T-helper 2 cell treated with Interferon-gamma antibody and Interleukin-4, amounts not matched to agents 5 μg/mL and 100 μg/mL, for 36 hours (primary cell): ENCODE measurements at regions not wholly inside any gene's neighbourhood (a gene's known extent, or its start where the extent isn't known, plus 50 kb on each side); places are given as distances from the start of the nearest gene placed in this dataset.

Experiments used
- DNase-seq: peaks from one replicate; pipeline ENCODE4 v3.0.0; 2021; ENCODE audit warnings: low spot score
- H3K27ac Mint-ChIP-seq: one replicate; pipeline ENCODE4 v1.8.0; 2021; ENCODE audit warnings: mild to moderate bottlenecking, mixed read lengths
- H3K27me3 Mint-ChIP-seq: one replicate; pipeline ENCODE4 v1.8.0; 2021; ENCODE audit warnings: low read depth, mixed read lengths
- H3K36me3 Mint-ChIP-seq: one replicate; pipeline ENCODE4 v1.8.0; 2021; ENCODE audit warnings: low read depth, mixed read lengths
- H3K4me1 Mint-ChIP-seq: one replicate; pipeline ENCODE4 v1.8.0; 2021; ENCODE audit warnings: low read depth, mixed read lengths
- H3K4me3 Mint-ChIP-seq: one replicate; pipeline ENCODE4 v1.8.0; 2022; ENCODE audit warnings: mild to moderate bottlenecking, moderate library complexity, mixed read lengths
- H3K9me3 Mint-ChIP-seq: one replicate; pipeline ENCODE4 v1.8.0; 2021; ENCODE audit warnings: mixed read lengths

DNA sequence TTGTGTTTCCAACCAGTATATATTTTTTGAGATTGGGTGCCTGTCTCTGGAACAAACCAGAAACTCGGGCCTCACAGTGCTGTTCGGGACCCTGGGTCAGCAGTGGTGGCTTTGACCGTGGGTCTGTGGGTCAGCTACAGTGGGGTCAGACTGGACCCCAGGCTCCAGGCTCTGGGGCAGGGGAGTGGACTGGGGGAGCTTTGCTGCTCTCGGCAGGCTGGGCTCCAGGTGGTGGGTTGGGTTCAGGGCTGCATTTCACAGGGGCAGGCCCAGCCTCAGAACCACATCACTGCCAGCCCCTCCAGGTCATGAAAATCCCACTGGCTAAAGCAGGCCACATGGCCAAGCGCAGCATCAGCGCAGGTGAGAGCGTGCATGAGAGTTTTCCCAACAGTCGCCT is 1279.3 kb downstream of the BRD1 start:
- DNase-seq = no peak
- Mint-ChIP-seq H3K36me3 (no peaks in the 10 kb centered on the region), H3K27ac (no peak overlapping the region), H3K4me3 (no peak overlapping the region), H3K27me3 (no peaks in the 10 kb centered on the region), H3K9me3 (no peaks in the 10 kb centered on the region), H3K4me1 (no peaks in the 10 kb centered on the region)

- DNase-seq = no peak
- H3K36me3 Mint-ChIP-seq = no peaks in the 10 kb centered on the region
- H3K4me3 Mint-ChIP-seq = no peak overlapping the region
- H3K4me1 Mint-ChIP-seq = no peaks in the 10 kb centered on the region
- H3K27ac Mint-ChIP-seq = no peak overlapping the region
- no peaks in the 10 kb centered on the region for H3K27me3 Mint-ChIP-seq
- no peaks in the 10 kb centered on the region for H3K9me3 Mint-ChIP-seq
Observed at GRCh38 chr22:48547971-48548370, 1279.7 kb downstream of the BRD1 start.

GRCh38 chr22:48546653-48547424 is 1280.8 kb downstream of the BRD1 start:
- Mint-ChIP-seq H3K9me3 (peaks cover 10% of the 10 kb centered on the region), H3K27ac (no peak overlapping the region), H3K4me1 (no peaks in the 10 kb centered on the region), H3K27me3 (no peaks in the 10 kb centered on the region), H3K36me3 (no peaks in the 10 kb centered on the region), H3K4me3 (no peak overlapping the region)
- DNase-seq = no peak

DNA sequence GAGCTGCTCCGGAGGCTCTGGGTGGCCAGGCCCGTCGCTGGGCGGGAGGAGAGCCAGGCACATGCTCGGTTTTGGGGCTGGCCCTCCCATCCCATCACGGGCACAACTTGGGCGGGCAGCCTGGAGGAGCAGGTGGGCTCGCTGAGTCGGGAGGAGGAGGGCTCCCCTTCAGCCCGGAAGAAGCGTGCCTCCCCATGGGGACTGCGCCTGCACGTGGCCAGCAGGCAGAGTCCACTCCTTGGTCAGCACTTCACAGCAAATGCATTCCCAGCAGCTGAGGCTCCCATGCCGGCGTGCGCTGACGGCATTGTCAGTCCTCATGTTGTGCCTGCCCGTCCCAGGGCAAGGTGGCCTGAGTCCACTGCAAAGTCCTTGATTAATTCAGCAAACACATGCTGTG is 1281.7 kb downstream of the BRD1 start:
- Mint-ChIP-seq H3K27me3 (no peaks in the 10 kb centered on the region), H3K36me3 (no peaks in the 10 kb centered on the region), H3K27ac (no peak overlapping the region), H3K9me3 (peaks cover 10% of the 10 kb centered on the region), H3K4me3 (no peak overlapping the region), H3K4me1 (no peaks in the 10 kb centered on the region)
- no peak for DNase-seq

GRCh38 chr22:48541401-48542098 is 1286.1 kb downstream of the BRD1 start:
- no peak overlapping the region for H3K4me3 Mint-ChIP-seq
- no peaks in the 10 kb centered on the region for H3K4me1 Mint-ChIP-seq
- H3K36me3 Mint-ChIP-seq = no peaks in the 10 kb centered on the region
- H3K9me3 Mint-ChIP-seq = peaks cover 10% of the 10 kb centered on the region
- H3K27ac Mint-ChIP-seq = no peak overlapping the region
- DNase-seq = no peak
- H3K27me3 Mint-ChIP-seq = no peaks in the 10 kb centered on the region

DNA sequence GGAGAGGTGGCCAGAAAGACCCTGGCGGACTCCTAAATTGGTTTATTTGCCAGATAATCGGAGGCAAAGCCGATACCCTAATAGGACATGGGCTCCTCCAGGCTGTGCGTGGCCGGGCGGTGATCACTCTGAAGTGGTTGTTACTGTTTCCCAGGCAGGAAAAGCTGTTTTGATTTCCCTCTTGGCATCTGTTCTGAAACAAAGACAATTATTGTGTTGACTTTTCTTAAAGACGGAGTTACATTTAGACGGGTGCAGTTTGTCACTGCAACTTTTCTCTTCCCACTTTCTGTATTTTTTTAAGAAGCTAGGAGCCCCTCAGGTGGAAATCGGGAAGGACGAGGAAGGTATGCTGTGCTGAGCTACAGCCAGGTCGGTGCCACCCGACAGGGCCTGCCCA is 1288.4 kb downstream of the BRD1 start:
- Mint-ChIP-seq H3K4me1 (no peaks in the 10 kb centered on the region), H3K27ac (no peak overlapping the region), H3K27me3 (no peaks in the 10 kb centered on the region), H3K36me3 (no peaks in the 10 kb centered on the region), H3K4me3 (no peak overlapping the region), H3K9me3 (peaks cover 10% of the 10 kb centered on the region)
- DNase-seq = no peak

- no peak for DNase-seq
- no peaks in the 10 kb centered on the region for H3K36me3 Mint-ChIP-seq
- H3K27ac Mint-ChIP-seq = no peak overlapping the region
- H3K27me3 Mint-ChIP-seq = no peaks in the 10 kb centered on the region
- no peak overlapping the region for H3K4me3 Mint-ChIP-seq
- H3K9me3 Mint-ChIP-seq = peaks cover 10% of the 10 kb centered on the region
- no peaks in the 10 kb centered on the region for H3K4me1 Mint-ChIP-seq
Observed at GRCh38 chr22:48538291-48538820, 1289.3 kb downstream of the BRD1 start.

DNA sequence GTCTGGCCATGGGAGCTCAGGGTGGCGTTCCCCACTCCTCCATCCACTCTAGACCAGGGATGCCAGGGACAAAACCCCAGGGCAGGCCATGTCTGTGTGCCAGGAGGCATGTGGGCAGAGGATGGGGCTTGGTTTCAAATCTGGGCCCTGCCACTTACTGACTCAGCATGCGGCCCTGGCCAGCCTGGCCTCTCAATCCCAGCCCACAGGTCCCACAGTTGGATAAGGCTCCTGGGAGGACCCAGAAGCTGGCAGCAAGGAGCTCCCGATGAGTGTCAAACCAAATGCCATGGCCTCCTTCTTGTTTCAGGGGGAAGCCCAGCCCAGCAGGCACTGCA is 1290.4 kb downstream of the BRD1 start:
- H3K27ac Mint-ChIP-seq = no peak overlapping the region
- no peaks in the 10 kb centered on the region for H3K27me3 Mint-ChIP-seq
- DNase-seq = no peak
- no peaks in the 10 kb centered on the region for H3K4me1 Mint-ChIP-seq
- H3K4me3 Mint-ChIP-seq = no peak overlapping the region
- no peaks in the 10 kb centered on the region for H3K36me3 Mint-ChIP-seq
- H3K9me3 Mint-ChIP-seq = peaks cover 5% of the 10 kb centered on the region

GRCh38 chr22:48536541-48537342 is 1290.9 kb downstream of the BRD1 start:
- H3K27ac Mint-ChIP-seq = no peak overlapping the region
- no peaks in the 10 kb centered on the region for H3K27me3 Mint-ChIP-seq
- H3K4me1 Mint-ChIP-seq = no peaks in the 10 kb centered on the region
- no peak for DNase-seq
- no peaks in the 10 kb centered on the region for H3K9me3 Mint-ChIP-seq
- no peaks in the 10 kb centered on the region for H3K36me3 Mint-ChIP-seq
- H3K4me3 Mint-ChIP-seq = no peak overlapping the region

DNA sequence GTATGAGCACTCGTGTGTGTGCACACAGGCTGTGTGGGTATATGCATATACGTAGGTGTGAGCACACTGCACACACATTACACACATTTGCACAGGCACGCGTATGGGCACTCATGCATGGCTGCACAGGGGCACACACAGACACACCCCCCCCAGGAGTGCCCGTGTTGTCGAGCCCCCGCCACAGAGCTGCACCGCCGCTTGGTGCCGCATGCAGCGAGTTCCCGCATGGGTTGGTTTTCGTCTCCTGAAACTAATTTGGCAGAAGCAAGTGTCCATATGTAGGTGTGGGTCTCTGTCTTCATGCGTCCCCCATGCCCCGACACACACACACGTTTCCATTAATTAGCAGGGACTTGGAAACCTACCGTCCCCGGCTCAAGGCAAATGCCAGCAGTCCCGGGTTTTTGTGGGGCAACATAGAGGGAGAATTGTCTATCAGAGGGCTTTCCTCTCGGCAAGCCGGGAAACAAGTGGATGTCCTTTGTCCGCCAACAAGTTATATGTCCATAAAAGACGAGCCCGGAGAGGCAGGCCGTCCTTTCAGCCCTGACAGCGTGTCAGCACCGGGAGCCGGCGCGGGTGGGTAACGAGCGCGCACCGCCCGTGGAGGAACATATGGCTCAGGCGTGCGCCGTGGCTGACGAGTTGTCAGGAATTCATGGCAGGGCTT is 1291.7 kb downstream of the BRD1 start:
- no peak overlapping the region for H3K27ac Mint-ChIP-seq
- no peaks in the 10 kb centered on the region for H3K4me1 Mint-ChIP-seq
- H3K36me3 Mint-ChIP-seq = no peaks in the 10 kb centered on the region
- H3K9me3 Mint-ChIP-seq = no peaks in the 10 kb centered on the region
- DNase-seq = no peak
- no peak overlapping the region for H3K4me3 Mint-ChIP-seq
- H3K27me3 Mint-ChIP-seq = no peaks in the 10 kb centered on the region

- H3K9me3 Mint-ChIP-seq = no peaks in the 10 kb centered on the region
- no peaks in the 10 kb centered on the region for H3K36me3 Mint-ChIP-seq
- DNase-seq = no peak
- H3K27ac Mint-ChIP-seq = no peak overlapping the region
- no peak overlapping the region for H3K4me3 Mint-ChIP-seq
- H3K27me3 Mint-ChIP-seq = no peaks in the 10 kb centered on the region
- no peaks in the 10 kb centered on the region for H3K4me1 Mint-ChIP-seq
Observed at GRCh38 chr22:48534395-48534958, 1293.2 kb downstream of the BRD1 start.

- H3K9me3 Mint-ChIP-seq = no peaks in the 10 kb centered on the region
- H3K4me3 Mint-ChIP-seq = no peak overlapping the region
- H3K27me3 Mint-ChIP-seq = no peaks in the 10 kb centered on the region
- H3K4me1 Mint-ChIP-seq = no peaks in the 10 kb centered on the region
- H3K36me3 Mint-ChIP-seq = no peaks in the 10 kb centered on the region
- no peak for DNase-seq
- H3K27ac Mint-ChIP-seq = no peak overlapping the region
Observed at GRCh38 chr22:48532986-48533385, 1294.7 kb downstream of the BRD1 start.

GRCh38 chr22:48531761-48532435 is 1295.8 kb downstream of the BRD1 start:
- Mint-ChIP-seq H3K36me3 (no peaks in the 10 kb centered on the region), H3K4me1 (no peaks in the 10 kb centered on the region), H3K27ac (no peak overlapping the region), H3K27me3 (no peaks in the 10 kb centered on the region), H3K4me3 (no peak overlapping the region), H3K9me3 (no peaks in the 10 kb centered on the region)
- no peak for DNase-seq
